22Rv1 (cell line): ENCODE measurements at regions not wholly inside any gene's neighbourhood (a gene's known extent, or its start where the extent isn't known, plus 50 kb on each side); places are given as distances from the start of the nearest gene placed in this dataset.

Experiments used
- CTCF ChIP-seq: fragments of 450-650 bp; IDR thresholded peaks from 2 replicates; pipeline ENCODE4 v1.5.1; 2017; ENCODE audit warnings: mild to moderate bottlenecking
- ZFX ChIP-seq: fragments of 450-650 bp; IDR thresholded peaks from 2 replicates; pipeline ENCODE4 v1.6.1; 2017; ENCODE audit warnings: antibody characterized with exemption, borderline replicate concordance

DNA sequence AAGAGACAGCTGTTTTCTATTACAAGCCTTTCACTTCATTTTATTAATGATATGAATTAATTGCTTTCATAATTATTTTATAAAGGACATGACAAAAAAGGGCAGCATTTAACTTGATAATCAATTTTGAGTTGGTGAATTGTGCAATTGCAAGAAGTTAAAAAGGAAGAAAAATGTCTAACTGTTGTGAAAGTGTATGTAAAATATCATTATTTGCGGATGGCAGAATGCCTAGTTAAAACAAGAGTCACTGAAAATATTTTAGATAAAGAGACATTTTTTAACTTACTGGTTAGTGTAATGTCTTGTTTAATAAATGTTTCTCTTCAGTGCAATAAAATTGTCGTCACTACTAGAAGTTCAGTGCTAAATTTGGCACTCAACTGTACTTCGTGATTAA is 57.6 kb upstream of the HTR4 start:
- TF ChIP-seq CTCF (no peak), ZFX (no peak)
